IPS-11a (cell line): ENCODE measurements at regions not wholly inside any gene's neighbourhood (a gene's known extent, or its start where the extent isn't known, plus 50 kb on each side); places are given as distances from the start of the nearest gene placed in this dataset.
"Not testable (repeated sequence)": the region's sequence is repeated elsewhere in the genome, so short reads cannot be mapped to it uniquely, and the experiment has no call there.

Experiments used
- H3K4me3 ChIP-seq: one replicate; pipeline ENCODE4 v1.5.1; 2013; ENCODE audit warnings: low read depth, low read length, control low read depth

DNA sequence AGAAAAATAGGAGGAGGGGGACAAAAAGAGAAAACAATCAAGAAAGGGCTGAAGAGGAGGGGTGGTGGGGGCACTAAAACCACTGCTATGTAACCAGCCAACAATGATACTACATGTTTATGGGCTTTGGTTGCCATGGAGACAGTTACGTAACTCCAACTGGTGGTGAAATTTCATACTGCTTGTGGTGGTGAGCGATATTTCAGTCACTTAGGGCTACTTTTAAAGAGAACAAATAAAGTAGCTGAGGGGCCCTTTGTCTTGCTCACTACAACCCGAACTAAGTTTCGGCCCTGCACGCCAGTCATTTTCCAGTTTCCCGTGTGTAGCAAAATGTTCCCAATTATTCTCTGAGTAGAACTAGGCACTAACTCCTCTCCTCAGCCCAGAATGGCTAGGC lies 275.2 kb upstream of the EDA2R start:
- H3K4me3 ChIP-seq, result no peak overlapping the region

DNA sequence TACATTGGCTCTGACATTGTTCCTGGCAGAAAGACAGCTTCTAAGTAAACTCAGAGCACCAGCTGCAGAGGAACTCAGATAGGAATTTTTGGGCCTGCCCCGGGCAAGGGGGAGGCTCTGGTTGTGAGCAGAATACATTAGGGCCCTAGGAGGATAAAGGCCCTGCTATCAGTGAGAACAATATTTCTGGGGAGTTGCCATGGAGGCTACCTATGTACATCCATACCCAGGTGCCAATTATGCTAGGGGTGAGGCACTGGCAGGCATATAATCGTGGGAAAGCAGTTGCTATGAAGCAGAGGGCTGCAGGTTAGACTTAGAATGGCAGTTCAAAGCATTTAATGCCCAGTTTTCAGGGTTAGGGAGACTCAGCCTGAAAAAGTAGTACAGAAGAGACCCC lies 273.5 kb upstream of the EDA2R start:
- H3K4me3 ChIP-seq, result no peak overlapping the region

DNA sequence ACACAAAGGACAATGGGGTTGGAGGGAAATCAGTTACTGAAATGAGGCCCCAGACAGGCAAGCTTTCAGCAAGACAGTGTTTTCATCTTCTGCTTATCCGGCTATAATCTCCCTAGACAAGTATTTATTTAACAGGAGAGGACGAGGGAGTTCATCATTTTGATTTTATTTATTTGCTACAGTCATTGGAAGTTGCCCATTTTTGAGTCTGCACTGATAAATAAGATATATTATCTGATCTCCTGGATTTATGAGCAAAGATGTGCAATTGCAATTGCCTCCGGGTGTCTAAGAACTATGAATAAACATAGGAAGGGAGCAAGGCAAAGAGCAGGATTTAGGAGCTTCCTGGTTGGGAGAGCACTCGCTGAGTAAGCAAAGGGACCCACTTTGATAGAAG lies 263.2 kb upstream of the EDA2R start:
- H3K4me3 ChIP-seq, result no peak overlapping the region

DNA sequence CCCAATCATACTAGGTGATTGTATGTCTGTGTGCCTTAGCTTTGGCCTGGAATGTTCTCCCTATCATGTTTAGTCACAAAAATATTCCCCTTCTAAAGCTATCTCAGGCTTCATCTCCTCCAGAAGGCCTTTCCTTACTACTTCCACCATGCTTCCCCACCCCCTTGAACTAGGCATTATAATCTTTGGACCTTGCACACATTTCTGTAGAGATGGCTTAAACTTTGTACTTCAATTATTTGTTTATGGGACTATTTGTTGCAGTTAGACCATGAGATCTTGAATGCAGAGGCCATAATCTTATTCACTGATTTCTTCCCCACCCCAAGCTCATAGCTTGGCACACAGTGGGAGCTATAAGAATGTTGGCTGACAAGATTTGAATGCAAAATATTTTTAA lies 262.0 kb upstream of the EDA2R start:
- H3K4me3 ChIP-seq, result no peak overlapping the region

DNA sequence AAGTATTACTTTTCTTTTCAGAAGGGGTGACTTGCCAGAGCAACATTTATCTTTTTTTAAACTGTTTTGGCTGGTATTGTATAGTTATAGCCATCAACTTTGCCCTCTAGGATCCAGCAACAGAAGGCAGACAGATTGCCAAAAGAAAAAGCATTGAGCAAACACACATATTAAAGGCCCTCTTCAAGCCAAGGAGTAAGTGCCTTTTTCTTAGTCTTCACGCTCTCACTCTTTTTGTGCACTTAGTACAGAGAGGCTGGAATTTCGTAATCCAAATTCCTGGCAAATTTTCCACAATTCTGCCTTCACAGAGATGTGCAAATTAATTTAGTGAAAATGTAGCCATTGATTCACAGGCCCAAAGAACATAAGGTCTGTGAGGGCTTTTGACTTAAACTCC lies 253.1 kb upstream of the EDA2R start:
- no peak overlapping the region for H3K4me3 ChIP-seq

DNA sequence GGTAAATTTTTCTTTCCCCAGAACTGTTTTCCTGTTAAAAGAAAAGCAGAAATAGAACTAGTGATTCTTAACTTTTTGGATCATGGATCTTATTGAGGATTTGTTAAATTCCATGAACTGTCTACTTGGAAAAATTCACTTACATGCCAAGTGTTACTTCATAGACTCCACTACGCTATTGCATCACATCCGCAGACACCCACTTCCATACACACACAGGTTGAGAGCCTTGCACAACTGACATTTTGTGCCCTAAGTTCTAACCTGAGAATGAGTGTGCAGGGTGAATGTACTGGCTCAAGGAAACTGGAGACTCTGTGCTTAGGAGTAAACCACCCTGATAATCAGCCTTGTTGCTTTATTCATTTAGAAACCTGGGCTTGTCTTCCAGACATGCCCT lies 250.5 kb upstream of the EDA2R start:
- no peak overlapping the region for H3K4me3 ChIP-seq

DNA sequence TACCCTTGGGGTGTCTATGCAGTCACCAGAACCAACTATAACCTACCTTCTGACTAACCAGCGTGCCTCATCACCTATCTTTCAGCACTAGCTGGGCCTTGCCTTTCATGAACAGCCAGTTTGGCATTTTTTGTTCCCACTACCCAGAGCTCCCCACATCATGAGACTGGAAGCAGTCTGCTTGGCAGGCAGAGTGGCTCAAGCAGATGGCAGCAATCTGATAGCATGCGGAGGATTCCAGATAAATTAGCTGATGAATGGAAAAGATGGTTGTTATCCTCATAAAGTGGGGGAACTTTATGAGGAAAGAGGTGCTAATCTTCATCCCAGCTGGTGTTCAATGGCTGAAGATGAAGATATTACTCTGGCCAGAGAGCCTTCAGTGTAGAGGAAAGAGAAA lies 243.2 kb upstream of the EDA2R start:
- no peak overlapping the region for H3K4me3 ChIP-seq

DNA sequence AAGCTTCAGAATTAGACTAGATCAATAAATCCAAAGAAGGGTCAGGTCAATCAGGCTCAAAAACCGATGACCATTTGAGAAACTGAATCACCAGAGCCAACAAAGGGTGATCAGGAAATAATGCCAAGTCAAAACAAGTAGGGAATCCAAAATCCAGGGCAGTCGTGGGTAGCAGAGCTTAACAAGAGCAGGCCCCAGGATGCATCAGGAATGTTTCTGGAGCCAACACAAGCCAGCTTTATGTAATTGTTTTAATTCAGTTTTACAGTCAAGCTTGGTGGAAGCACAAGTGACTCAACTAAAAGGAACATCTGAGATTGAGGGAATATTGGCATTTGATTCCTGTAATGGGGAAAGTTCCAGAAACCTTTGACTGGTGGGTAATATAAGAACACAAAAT lies 237.9 kb upstream of the EDA2R start:
- H3K4me3 ChIP-seq, result no peak overlapping the region

DNA sequence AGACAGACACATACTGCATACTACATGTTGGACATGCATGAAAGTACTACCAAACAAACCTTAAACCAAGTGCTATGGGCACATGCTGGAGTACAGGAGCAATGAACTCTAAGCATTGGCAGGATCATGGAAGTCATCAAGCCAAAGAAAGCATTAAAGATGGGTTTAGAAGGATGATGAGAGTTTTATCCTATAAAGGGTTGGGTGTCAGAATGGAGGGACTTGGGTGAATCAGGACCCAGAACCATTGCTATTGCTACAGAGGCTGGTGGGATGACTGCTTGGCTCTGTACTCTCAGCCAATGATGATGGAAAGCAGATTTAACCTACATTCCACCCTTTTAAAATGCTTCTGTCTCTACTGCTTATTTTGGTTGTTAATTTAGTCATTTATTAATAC lies 233.9 kb upstream of the EDA2R start:
- no peak overlapping the region for H3K4me3 ChIP-seq

DNA sequence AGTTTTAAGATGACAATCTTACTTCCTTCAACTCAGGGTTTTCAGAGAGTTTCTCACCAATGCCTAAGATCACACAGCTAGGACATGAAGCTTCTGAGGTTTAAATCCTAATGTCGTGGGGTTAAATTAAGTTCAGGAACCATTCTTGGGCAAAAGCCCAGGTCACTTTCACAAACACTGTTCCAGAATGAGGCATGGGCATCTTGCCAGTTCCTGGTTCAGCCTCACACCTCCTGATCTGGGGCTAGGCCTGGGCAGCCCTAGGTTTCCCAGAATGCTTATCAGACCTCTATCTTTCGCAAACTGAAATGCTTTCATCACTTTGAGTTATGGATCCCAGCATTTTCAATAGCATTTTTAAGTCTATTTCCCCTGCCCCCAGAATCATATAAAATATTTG lies 224.8 kb upstream of the EDA2R start:
- H3K4me3 ChIP-seq, result no peak overlapping the region

DNA sequence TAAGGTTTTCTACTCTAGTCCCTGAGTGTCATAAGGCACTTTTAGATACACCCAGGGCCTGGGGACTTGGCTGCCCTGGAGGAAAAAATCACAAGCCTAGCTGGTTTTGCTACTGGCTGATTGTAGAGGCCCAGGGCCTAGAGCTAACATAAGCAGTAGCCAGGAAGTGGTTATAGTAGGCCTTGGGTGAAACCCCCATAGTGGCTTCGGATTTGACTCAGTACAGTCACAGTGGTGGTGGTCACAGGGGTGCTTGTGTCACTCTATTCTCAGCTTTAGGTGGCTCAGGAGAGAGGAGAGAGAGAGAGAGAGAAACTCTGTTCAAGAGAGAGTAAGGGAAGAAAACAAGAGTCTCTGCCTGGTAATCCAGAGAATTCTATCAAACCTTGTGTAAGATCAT lies 194.5 kb upstream of the EDA2R start:
- H3K4me3 ChIP-seq, result no peak overlapping the region

DNA sequence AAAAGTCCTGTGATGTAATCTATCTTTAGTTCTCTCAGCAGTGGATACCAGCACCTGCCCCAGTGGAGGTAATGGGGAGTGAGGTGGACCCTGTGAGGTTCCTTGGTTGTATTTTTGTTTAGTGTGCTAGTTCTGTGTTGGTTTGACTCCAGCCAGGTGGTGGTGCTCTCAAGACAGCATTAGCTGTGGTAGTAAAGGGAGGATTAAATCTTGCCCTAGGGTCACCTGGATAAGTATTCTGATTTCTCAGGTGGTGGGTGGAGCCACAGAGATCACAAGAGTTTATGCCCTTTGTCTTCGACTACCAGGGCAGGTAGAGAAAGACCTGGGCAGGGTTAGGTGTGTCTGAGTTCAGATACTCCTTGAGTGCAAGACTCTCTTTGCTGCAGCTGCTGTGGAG lies 176.3 kb upstream of the EDA2R start:
- H3K4me3 ChIP-seq, result no peak overlapping the region

DNA sequence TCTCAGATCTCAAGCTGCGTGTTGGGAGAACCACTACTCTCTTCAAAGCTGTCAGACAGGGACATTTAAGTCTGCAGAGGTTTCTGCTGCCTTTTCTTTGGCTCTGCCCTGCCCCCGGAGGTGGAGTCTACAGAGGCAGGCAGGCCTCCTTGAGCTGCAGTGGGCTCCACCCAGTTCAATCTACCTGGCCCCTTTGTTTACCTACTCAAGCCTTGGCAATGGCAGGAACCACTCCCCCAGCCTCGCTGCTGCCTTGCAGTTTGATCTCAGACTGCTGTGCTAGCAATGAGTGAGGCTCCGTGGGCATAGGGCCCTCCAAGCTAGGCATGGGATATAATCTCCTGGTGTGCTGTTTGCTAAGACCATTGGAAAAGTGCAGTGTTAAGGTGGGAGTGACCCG lies 155.6 kb upstream of the EDA2R start:
- not testable (repeated sequence) for H3K4me3 ChIP-seq

DNA sequence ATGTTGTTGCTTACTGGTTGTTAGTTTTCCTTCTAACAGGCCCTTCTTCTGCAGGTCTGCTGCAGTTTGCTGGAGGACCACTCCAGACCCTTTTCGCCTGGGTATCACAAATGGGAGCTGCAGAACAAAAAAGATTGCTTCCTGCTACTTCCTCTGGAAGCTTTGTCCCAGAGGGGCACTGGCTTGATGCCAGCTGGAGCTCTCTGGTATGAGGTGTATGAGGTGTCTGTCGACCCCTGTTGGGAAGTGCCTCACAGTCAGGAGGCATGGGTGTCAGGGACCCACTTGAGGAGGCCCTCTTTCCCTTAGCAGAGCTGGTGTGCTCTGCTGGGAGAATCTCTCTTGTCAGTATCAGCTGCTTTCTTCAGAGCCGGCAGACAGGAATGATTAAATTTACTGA lies 127.4 kb upstream of the EDA2R start:
- no peak overlapping the region for H3K4me3 ChIP-seq

DNA sequence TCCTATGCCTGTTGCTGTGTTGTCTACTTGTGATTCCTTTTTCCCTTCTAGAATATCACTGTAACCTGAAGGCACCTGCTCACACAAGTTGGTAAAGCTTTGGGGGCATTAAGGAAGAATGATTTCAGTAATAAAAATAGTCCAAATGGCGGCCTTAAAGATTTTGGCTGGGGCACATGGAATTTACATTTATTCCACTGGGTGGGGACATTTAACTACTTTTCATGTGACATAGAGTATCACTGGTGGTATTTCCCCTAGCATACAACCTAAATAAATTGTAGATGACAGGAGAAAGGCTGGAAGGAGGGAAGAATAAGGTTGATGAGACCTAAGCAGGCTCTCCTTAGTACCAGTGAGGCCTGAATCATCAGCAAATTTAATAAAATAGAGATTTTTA lies 121.8 kb upstream of the EDA2R start:
- H3K4me3 ChIP-seq, result no peak overlapping the region

DNA sequence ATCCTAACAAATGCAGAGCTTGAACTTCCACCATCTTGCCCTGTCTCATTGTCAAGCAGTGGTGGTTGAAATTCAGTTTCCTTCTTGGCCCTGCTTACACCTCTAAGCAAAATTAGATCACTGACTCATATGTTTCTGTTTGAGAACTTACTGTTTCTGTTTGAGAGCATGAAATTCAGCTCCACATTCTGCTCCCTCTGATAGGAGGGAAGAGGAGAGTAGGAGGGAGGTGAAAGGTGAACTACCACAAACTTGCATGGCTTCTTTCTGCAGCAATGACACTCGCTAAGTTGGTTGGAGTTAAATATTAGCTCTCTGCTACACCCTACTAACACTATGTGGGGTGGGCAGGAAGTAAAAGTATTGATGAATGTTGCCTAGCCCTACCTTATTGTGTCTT lies 117.8 kb upstream of the EDA2R start:
- no peak overlapping the region for H3K4me3 ChIP-seq

DNA sequence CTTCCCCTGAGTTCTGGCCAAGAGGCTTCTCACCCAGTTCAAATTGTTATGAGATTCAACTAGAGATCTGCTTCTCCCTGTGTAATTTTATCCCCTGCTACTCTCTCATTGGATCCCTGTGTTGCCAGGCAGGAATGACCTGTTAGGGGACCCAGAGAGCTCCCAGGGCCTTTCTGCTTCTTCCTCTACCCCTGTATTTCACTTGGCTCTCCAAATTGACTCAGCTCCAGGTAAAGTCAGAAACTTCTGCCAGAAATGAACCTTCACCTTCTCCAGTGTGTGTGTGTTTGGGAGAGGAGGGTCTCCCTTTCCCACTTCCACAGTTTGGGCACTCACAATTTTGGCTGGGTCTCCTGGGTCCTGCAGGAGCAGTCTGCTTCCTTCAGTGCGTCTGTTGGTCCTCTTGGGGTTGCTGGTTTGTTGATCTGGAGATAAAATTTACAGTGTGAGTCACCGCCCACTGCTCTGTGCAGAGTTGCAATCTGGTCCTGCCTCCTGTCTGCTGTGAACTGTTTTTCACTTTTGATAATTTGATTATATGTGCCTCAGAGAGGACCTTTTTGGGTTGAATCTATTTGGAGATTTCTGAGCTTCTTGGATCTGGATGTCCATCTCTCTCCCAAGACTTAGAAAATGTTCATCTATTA lies 112.4 kb upstream of the EDA2R start:
- H3K4me3 ChIP-seq, result no peak overlapping the region

DNA sequence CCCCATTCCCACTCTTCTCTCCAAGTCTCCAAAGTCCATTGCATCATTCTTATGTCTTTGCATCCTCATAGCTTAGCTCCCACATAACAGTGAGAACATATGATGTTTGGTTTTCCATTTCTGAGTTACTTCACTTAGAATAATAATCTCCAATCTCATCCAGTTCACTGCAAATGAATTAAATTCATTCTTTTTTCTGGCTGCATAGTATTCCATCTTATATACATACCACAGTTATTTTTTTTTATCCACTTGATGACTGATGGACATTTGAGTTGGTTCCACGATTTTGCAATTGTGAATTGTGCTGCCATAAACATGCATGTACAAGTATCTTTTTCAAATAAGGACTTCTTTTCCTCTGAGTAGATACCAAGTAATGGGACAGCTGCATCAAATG lies 105.6 kb upstream of the EDA2R start:
- H3K4me3 ChIP-seq, result not testable (repeated sequence)

DNA sequence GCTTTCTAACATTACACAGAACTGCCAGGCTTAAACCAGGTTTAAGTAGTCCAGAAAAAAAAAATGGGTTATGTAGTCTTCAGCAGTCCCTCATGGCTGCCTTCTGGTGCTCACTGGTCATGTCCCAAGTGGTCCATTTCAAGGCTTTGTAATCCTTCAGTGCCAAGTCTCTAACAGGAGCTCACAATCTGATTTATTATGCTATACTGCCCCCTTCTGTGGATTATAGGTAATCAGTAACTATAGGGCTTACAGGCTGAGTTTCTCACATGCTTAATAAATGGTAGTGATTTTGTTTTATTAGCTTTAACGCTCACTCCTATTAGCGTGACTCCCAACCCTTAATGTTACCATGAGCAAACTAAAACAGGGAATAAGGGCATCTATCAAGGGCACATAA lies 92.5 kb upstream of the EDA2R start:
- H3K4me3 ChIP-seq, result no peak overlapping the region

DNA sequence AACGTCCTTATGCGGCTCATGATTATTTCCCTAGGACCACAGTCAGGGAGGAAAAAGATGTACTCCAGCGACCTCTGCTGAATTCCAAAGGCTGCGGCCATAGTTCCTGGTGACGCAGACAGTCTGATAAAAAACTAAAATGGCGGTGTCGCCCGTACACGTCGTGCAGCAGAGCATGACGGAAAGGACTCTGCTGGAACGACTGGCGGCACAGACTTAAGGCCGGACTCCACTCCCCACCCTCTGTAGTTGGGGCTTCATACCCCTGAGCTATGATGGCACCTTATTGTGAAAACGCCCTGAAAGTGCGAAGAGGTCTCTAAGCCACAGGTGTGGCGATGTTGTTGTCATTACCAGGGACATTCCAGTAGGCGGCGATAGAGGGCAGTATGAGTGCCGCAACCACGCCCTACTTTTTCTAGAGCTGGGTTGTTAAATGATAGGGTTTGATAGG lies 90.0 kb upstream of the EDA2R start:
- peak overlapping the region; percentile 45 for H3K4me3 ChIP-seq

DNA sequence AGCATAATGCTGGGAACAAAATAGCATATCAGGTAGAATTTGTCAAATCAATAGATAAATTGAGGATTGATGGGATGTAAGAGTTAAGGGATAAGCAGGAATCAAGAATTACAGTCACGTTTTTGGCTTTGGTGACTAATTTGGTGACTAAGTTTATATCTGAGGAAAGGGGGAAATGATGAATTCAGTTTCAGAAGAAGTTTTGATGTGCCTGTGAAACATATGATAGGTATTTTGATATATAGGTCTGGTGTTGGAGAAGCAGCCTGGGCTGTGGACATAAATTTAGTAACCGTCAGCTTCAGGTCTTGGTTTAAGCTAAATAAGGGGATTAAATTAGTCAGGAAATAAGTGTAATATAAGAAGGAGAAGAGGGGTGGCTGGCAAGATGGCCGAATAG lies 79.0 kb upstream of the EDA2R start:
- H3K4me3 ChIP-seq, result no peak overlapping the region

DNA sequence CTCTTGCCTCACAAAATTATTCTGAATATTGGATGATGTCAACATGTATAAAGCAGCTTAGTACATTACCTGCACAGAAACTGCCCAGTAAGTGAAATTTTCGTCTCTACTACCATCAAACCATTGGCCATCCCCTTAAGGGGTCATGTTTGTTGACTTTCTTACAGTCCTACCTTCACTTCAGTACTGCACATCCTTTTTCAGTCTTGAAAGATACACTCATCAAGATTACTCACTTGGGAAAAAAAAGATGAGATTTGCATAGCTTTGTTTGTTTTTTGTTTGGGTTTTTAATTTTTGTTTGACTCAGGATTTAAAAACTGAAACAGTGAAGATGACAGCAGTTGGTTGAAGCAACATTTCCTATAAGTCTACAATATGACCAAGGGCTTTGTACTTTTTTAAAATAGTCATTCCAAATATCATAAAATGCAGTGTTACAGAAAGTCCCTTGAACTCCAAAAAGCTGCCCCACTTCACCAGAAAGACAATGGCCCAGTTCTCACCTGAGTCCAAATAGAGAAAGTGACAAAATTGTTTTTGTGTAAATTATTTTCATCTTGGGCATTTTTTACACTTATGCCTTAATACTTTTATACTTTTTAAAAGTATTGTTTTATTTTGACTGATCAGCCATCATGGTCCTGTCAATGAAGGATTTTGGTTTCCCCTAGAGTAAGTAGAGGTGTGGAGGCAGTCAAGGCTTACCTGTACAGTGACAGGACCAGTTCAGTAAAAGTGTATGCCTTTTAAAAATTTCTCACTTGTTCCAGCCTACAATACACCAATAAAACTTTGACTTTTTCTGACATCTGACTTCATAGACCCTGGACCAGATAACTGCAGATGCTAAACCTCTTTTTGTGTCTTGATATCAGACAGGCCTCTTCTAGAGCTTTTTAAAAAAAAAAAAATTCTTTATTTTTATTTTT lies 59.7 kb upstream of the EDA2R start:
- no peak overlapping the region for H3K4me3 ChIP-seq

DNA sequence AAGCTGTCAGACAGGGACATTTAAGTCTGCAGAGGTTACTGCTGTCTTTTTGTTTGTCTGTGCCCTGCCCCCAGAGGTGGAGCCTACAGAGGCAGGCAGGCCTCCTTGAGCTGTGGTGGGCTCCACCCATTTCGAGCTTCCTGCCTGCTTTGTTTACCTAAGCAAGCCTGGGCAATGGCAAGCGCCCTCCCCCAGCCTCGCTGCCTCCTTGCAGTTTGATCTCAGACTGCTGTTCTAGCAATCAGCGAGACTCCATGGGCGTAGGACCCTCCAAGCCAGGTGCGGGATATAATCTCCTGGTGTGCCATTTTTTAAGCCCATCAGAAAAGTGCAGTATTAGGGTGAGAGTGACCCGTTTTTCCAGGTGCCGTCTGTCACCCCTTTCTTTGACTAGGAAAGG lies 53.6 kb upstream of the EDA2R start:
- not testable (repeated sequence) for H3K4me3 ChIP-seq
